ENCODE measurements at regions not wholly inside any gene's neighbourhood (a gene's known extent, or its start where the extent isn't known, plus 50 kb on each side); places are given as distances from the start of the nearest gene placed in this dataset.

- Histone ChIP-seq H3K4me3 (ENCODE audit: low read length) (no peak overlapping the region), H3K36me3 (ENCODE audit: control insufficient read depth, insufficient read depth, low read length) (no peaks in the 10 kb centered on the region), H3K9me3 (ENCODE audit: control insufficient read depth, low read depth, low read length) (no peaks in the 10 kb centered on the region), H3K27ac (ENCODE audit: low read length) (no peak overlapping the region), H3K27me3 (ENCODE audit: control insufficient read depth, insufficient read depth, low read length) (no peaks in the 10 kb centered on the region), H3K4me1 (ENCODE audit: control insufficient read depth, insufficient read depth, low read length) (no peaks in the 10 kb centered on the region)
- WGBS (ENCODE audit: insufficient coverage, low lambda C conversion rate) = no CpG with 5 or more reads among the region's 2 CpGs
- DNase-seq = no peak
Measured at GRCh38 chr6:50214937-50215336, 165.2 kb upstream of the DEFB112 start.

DNA sequence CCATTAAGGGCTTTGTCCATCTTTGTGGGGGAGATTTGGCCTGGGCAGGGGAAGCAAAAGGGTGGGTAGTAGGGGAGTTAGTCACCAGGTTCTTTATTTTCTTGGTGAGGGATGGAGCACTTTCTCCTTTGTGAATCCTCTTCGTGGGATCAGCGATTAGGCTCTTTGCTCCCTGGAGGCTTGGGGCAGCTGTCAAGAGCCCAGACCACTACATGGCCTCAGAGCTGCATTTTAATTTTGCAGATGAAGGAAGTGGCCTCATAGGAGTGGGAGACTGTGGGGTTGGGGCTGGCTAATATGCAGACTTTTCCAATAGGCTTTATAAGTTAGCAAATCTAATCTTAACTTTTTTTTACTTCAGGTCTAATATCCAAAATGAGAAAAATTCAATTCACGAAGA, 168.1 kb upstream of the DEFB112 start:
- WGBS (ENCODE audit: insufficient coverage, low lambda C conversion rate) = 100% methylated on average over 1 of the region's 3 CpGs
- H3K27ac ChIP-seq (ENCODE audit: low read length) = no peak overlapping the region

DNA sequence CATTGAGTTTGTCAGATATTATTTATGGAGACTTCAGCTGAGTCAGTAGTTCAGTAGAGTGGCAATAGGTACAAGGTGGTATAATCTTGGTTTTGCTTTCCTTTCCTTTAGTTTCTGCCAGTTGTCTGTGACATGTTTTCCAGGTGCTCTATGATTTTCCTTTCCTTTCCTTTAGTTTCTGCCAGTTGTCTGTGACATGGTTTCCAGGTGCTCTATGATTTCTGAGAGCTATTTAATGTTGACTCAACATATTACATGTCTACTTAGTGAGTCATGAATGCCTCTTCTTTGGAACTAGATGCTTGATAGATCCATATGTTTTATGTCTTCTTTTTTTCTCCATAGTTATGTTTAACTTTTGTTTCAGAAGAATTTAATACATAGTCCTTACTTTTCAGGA, 186.4 kb upstream of the DEFB112 start:
- no peak for DNase-seq

More for the DNA sequence above, 168.1 kb upstream of the DEFB112 start:
- H3K27me3 ChIP-seq (ENCODE audit: control insufficient read depth, insufficient read depth, low read length) = no peaks in the 10 kb centered on the region
- no peaks in the 10 kb centered on the region for H3K4me1 ChIP-seq (ENCODE audit: control insufficient read depth, insufficient read depth, low read length)
- H3K36me3 ChIP-seq (ENCODE audit: control insufficient read depth, insufficient read depth, low read length) = no peaks in the 10 kb centered on the region
- DNase-seq = no peak
- H3K9me3 ChIP-seq (ENCODE audit: control insufficient read depth, low read depth, low read length) = no peaks in the 10 kb centered on the region
- H3K4me3 ChIP-seq (ENCODE audit: low read length) = no peak overlapping the region

DNA sequence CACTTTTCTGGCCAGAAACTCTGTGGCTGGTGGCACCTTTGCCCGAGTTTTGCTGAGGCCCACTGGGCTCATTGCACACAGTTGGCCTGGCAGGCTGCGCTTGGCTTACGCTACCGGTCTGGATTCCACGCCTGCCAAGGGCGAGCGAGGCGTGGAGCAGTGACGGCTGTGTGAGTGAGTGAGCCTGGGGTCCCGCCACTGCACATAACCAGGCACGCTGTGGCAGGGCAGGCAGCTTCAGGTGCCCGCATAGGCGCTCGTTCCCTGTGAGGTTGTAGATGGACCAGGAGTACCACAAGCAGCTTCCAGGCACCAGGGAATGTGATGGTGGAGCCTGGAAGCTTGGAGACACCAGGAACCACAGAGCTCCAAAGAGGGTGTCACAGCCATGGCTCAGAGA, 190.1 kb upstream of the DEFB112 start:
- Histone ChIP-seq H3K9me3 (ENCODE audit: control insufficient read depth, low read depth, low read length) (no peaks in the 10 kb centered on the region), H3K4me1 (ENCODE audit: control insufficient read depth, insufficient read depth, low read length) (no peaks in the 10 kb centered on the region), H3K27ac (ENCODE audit: low read length) (no peak overlapping the region), H3K27me3 (ENCODE audit: control insufficient read depth, insufficient read depth, low read length) (no peaks in the 10 kb centered on the region), H3K36me3 (ENCODE audit: control insufficient read depth, insufficient read depth, low read length) (no peaks in the 10 kb centered on the region), H3K4me3 (ENCODE audit: low read length) (no peak overlapping the region)
- no CpG with 5 or more reads among the region's 14 CpGs for WGBS (ENCODE audit: insufficient coverage, low lambda C conversion rate)
- no peak for DNase-seq

More for the DNA sequence above, 186.4 kb upstream of the DEFB112 start:
- Histone ChIP-seq H3K4me1 (ENCODE audit: control insufficient read depth, insufficient read depth, low read length) (no peaks in the 10 kb centered on the region), H3K36me3 (ENCODE audit: control insufficient read depth, insufficient read depth, low read length) (no peaks in the 10 kb centered on the region), H3K9me3 (ENCODE audit: control insufficient read depth, low read depth, low read length) (no peaks in the 10 kb centered on the region), H3K27me3 (ENCODE audit: control insufficient read depth, insufficient read depth, low read length) (no peaks in the 10 kb centered on the region), H3K27ac (ENCODE audit: low read length) (no peak overlapping the region), H3K4me3 (ENCODE audit: low read length) (no peak overlapping the region)

GRCh38 chr6:50240986-50241385, 191.3 kb upstream of the DEFB112 start:
- WGBS (ENCODE audit: insufficient coverage, low lambda C conversion rate) = no CpG with 5 or more reads among the region's 8 CpGs
- DNase-seq = no peak

GRCh38 chr6:50249493-50249892, 199.8 kb upstream of the DEFB112 start:
- Histone ChIP-seq H3K27me3 (ENCODE audit: control insufficient read depth, insufficient read depth, low read length) (no peaks in the 10 kb centered on the region), H3K36me3 (ENCODE audit: control insufficient read depth, insufficient read depth, low read length) (no peaks in the 10 kb centered on the region), H3K27ac (ENCODE audit: low read length) (no peak overlapping the region), H3K9me3 (ENCODE audit: control insufficient read depth, low read depth, low read length) (no peaks in the 10 kb centered on the region), H3K4me3 (ENCODE audit: low read length) (no peak overlapping the region), H3K4me1 (ENCODE audit: control insufficient read depth, insufficient read depth, low read length) (no peaks in the 10 kb centered on the region)
- no CpG with 5 or more reads among the region's 2 CpGs for WGBS (ENCODE audit: insufficient coverage, low lambda C conversion rate)
- no peak for DNase-seq

More at GRCh38 chr6:50240986-50241385, 191.3 kb upstream of the DEFB112 start:
- Histone ChIP-seq H3K9me3 (ENCODE audit: control insufficient read depth, low read depth, low read length) (no peaks in the 10 kb centered on the region), H3K4me1 (ENCODE audit: control insufficient read depth, insufficient read depth, low read length) (no peaks in the 10 kb centered on the region), H3K36me3 (ENCODE audit: control insufficient read depth, insufficient read depth, low read length) (no peaks in the 10 kb centered on the region), H3K27me3 (ENCODE audit: control insufficient read depth, insufficient read depth, low read length) (no peaks in the 10 kb centered on the region), H3K4me3 (ENCODE audit: low read length) (no peak overlapping the region), H3K27ac (ENCODE audit: low read length) (no peak overlapping the region)

GRCh38 chr6:50257322-50257721, 207.6 kb upstream of the DEFB112 start:
- WGBS (ENCODE audit: insufficient coverage, low lambda C conversion rate) = 100% methylated on average over 1 of the region's 1 CpG
- no peak overlapping the region for H3K4me3 ChIP-seq (ENCODE audit: low read length)
- H3K27ac ChIP-seq (ENCODE audit: low read length) = no peak overlapping the region
- no peak for DNase-seq
- H3K27me3 ChIP-seq (ENCODE audit: control insufficient read depth, insufficient read depth, low read length) = no peaks in the 10 kb centered on the region
- H3K9me3 ChIP-seq (ENCODE audit: control insufficient read depth, low read depth, low read length) = no peaks in the 10 kb centered on the region
- H3K36me3 ChIP-seq (ENCODE audit: control insufficient read depth, insufficient read depth, low read length) = no peaks in the 10 kb centered on the region
- no peaks in the 10 kb centered on the region for H3K4me1 ChIP-seq (ENCODE audit: control insufficient read depth, insufficient read depth, low read length)

DNA sequence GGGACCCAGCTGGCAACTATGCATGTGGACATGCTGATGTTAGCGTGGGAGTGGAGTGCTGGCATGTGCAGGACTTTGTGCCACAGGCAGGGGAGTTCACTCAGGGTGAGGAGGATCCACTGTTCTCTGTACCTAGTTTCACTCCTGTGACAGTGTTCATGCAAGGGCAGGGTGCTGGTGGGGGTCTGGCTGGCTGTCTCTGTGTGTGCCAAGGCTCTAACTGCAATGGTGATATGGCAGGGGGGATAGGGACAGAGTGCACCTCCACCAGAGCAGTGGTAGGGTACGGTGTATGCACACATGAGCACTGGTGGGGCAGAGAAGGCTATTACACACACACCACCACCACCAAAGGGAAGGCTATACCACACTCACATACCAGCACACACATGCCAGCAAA, 210.2 kb upstream of the DEFB112 start:
- H3K9me3 ChIP-seq (ENCODE audit: control insufficient read depth, low read depth, low read length) = no peaks in the 10 kb centered on the region
- H3K4me3 ChIP-seq (ENCODE audit: low read length) = no peak overlapping the region
- H3K4me1 ChIP-seq (ENCODE audit: control insufficient read depth, insufficient read depth, low read length) = no peaks in the 10 kb centered on the region
- WGBS (ENCODE audit: insufficient coverage, low lambda C conversion rate) = no CpG with 5 or more reads among the region's 2 CpGs
- DNase-seq = no peak
- H3K36me3 ChIP-seq (ENCODE audit: control insufficient read depth, insufficient read depth, low read length) = no peaks in the 10 kb centered on the region
- H3K27ac ChIP-seq (ENCODE audit: low read length) = no peak overlapping the region
- no peaks in the 10 kb centered on the region for H3K27me3 ChIP-seq (ENCODE audit: control insufficient read depth, insufficient read depth, low read length)

DNA sequence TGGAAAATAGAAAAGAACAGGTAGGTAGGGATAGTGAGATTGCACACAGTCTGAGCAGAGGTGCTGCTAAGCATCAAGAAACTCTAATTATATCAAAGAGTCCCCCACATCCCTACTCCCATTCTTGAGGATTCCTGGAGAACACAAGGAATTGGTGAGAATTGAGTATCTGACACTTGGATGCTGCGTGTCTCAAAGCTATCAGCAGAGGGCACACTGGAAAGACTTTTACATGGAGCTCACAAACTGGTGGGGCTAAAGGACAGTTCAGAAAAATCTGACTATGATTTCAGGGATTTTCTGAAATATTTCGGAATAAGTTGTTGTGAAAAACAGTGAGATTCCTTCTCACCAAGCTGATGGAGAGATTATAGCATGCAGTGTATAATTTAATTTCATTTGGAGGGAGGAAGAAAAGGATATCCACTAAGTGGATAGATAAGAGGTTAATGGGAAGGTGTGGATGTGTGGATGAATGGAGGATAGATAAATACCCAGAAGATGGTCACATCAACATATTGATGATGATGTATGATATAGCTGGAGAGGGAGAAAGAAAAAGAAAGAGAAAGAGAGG, 215.4 kb upstream of the DEFB112 start:
- DNase-seq = no peak
- Histone ChIP-seq H3K9me3 (ENCODE audit: control insufficient read depth, low read depth, low read length) (no peaks in the 10 kb centered on the region), H3K27ac (ENCODE audit: low read length) (no peak overlapping the region), H3K36me3 (ENCODE audit: control insufficient read depth, insufficient read depth, low read length) (no peaks in the 10 kb centered on the region), H3K4me1 (ENCODE audit: control insufficient read depth, insufficient read depth, low read length) (no peaks in the 10 kb centered on the region), H3K27me3 (ENCODE audit: control insufficient read depth, insufficient read depth, low read length) (no peaks in the 10 kb centered on the region), H3K4me3 (ENCODE audit: low read length) (no peak overlapping the region)
- WGBS (ENCODE audit: insufficient coverage, low lambda C conversion rate) = 80% methylated on average over 1 of the region's 2 CpGs

DNA sequence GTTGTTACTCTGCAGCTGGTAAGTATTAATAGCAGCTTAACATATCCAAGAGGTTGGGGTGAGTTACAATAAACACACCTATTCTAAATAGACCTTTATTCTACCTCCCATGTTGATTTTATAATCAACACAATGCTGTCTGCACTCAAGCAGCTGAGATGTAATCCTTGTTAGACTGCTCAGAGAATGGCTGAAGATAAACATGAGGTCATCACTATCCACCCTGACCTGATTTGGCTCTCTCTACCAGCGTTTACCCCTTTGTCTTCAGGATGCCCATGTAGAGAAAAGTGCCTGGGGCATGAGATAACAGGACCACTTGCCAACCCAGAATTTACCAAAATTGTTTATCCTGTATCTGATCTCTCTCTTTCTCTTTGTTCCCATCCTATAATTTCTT, 220.7 kb upstream of the DEFB112 start:
- no peaks in the 10 kb centered on the region for H3K9me3 ChIP-seq (ENCODE audit: control insufficient read depth, low read depth, low read length)
- no peaks in the 10 kb centered on the region for H3K27me3 ChIP-seq (ENCODE audit: control insufficient read depth, insufficient read depth, low read length)
- DNase-seq = no peak
- no peaks in the 10 kb centered on the region for H3K36me3 ChIP-seq (ENCODE audit: control insufficient read depth, insufficient read depth, low read length)
- WGBS (ENCODE audit: insufficient coverage, low lambda C conversion rate) = 17% methylated on average over 1 of the region's 1 CpG
- H3K27ac ChIP-seq (ENCODE audit: low read length) = no peak overlapping the region
- H3K4me3 ChIP-seq (ENCODE audit: low read length) = no peak overlapping the region
- H3K4me1 ChIP-seq (ENCODE audit: control insufficient read depth, insufficient read depth, low read length) = no peaks in the 10 kb centered on the region

GRCh38 chr6:50271266-50271665, 221.5 kb upstream of the DEFB112 start:
- Histone ChIP-seq H3K4me1 (ENCODE audit: control insufficient read depth, insufficient read depth, low read length) (no peaks in the 10 kb centered on the region), H3K27ac (ENCODE audit: low read length) (no peak overlapping the region), H3K36me3 (ENCODE audit: control insufficient read depth, insufficient read depth, low read length) (no peaks in the 10 kb centered on the region), H3K9me3 (ENCODE audit: control insufficient read depth, low read depth, low read length) (no peaks in the 10 kb centered on the region), H3K4me3 (ENCODE audit: low read length) (no peak overlapping the region), H3K27me3 (ENCODE audit: control insufficient read depth, insufficient read depth, low read length) (no peaks in the 10 kb centered on the region)
- no peak for DNase-seq
- WGBS (ENCODE audit: insufficient coverage, low lambda C conversion rate) = 71% methylated on average over 1 of the region's 2 CpGs

All from large intestine (tissue), 3 donors.